Stomach (tissue), 8 donors: ENCODE measurements at regions not wholly inside any gene's neighbourhood (a gene's known extent, or its start where the extent isn't known, plus 50 kb on each side); places are given as distances from the start of the nearest gene placed in this dataset.

Experiments
- DNase-seq, 2 donors: peaks; one replicate each; pipeline versions ENCODE4 v3.0.0 to v3.0.0-alpha.2; 2013 to 2019
- H3K27ac ChIP-seq, 5 donors: fragments of 200-600 bp in 4 of 5; sonication (generic) in 4 of 5; one replicate each; pipeline ENCODE4 v1.5.1; 2013 to 2019; ENCODE audit warnings: mild to moderate bottlenecking in 1 of 5, moderate library complexity in 1 of 5
- H3K27me3 ChIP-seq, 3 donors: fragments of 200-600 bp; sonication (generic); one replicate each; pipeline ENCODE4 v1.5.1; 2017 to 2019; ENCODE audit warnings: mixed run types in 1 of 3
- H3K36me3 ChIP-seq, 4 donors: fragments of 200-600 bp; sonication (generic); 1 replicate in 3 of 4; 2 replicates in 1 of 4; pipeline ENCODE4 v1.5.1; 2016 to 2019
- H3K4me1 ChIP-seq, 4 donors: fragments of 200-600 bp; sonication (generic); one replicate each; pipeline ENCODE4 v1.5.1; 2016 to 2019
- H3K4me3 ChIP-seq, 4 donors: fragments of 200-600 bp; sonication (generic) in 3 of 4; one replicate each; pipeline ENCODE4 v1.5.1; 2016 to 2019; ENCODE audit warnings: mild to moderate bottlenecking in 1 of 4
- H3K9me3 ChIP-seq, 4 donors: fragments of 200-600 bp; sonication (generic); one replicate each; pipeline ENCODE4 v1.5.1; 2016 to 2019
- EP300 ChIP-seq: sonication (generic); formaldehyde crosslinking; IDR thresholded peaks from one replicate; pipeline ENCODE4 v1.6.1; 2017; ENCODE audit warnings: antibody characterized with exemption
- POLR2A ChIP-seq, 4 donors: fragments of 450-650 bp; IDR thresholded peaks; one replicate each; pipeline ENCODE4 v1.6.1; 2016; ENCODE audit warnings: antibody characterized with exemption in 4 of 4, control low read depth in 2 of 4, mild to moderate bottlenecking in 1 of 4, moderate library complexity in 1 of 4
- POLR2AphosphoS5 ChIP-seq, 3 donors: sonication (generic); formaldehyde crosslinking; IDR thresholded peaks; one replicate each; pipeline ENCODE4 v1.6.1; 2016; ENCODE audit warnings: antibody characterized with exemption in 3 of 3
- WGBS, 5 donors: extraction: QIAGEN DNeasy Blood & Tissue Kit in 3 of 5; methylation state at CpG; one replicate each; pipeline versions ENCODE4 v1.1.5 to v1.1.7; 2013 to 2018; 5-methylcytosine and 5-hydroxymethylcytosine counted together
- intact Hi-C: fragments of 100-400 bp; cut with DNase I; formaldehyde crosslinking; loops from one replicate; pipeline ENCODE4 v1.15.1; 2023; ENCODE audit warnings: low total_unique reads
- TF ChIP-seq, protein P1 (sequence below), 7 experiments: fragments of 450-650 bp in 4 of 7; fragments of 200-600 bp in 3 of 7; sonication (generic) in 3 of 7; IDR thresholded peaks; one replicate each; pipeline ENCODE4 v1.5.1; 2016 to 2019; ENCODE audit warnings: antibody characterized with exemption in 7 of 7, control low read depth in 2 of 7, mild to moderate bottlenecking in 1 of 7
- donor health status: healthy with polysubstance abuse.
- donor health status: Bipolar disorder and iron deficiency.
- donor health status: healthy.

DNA sequence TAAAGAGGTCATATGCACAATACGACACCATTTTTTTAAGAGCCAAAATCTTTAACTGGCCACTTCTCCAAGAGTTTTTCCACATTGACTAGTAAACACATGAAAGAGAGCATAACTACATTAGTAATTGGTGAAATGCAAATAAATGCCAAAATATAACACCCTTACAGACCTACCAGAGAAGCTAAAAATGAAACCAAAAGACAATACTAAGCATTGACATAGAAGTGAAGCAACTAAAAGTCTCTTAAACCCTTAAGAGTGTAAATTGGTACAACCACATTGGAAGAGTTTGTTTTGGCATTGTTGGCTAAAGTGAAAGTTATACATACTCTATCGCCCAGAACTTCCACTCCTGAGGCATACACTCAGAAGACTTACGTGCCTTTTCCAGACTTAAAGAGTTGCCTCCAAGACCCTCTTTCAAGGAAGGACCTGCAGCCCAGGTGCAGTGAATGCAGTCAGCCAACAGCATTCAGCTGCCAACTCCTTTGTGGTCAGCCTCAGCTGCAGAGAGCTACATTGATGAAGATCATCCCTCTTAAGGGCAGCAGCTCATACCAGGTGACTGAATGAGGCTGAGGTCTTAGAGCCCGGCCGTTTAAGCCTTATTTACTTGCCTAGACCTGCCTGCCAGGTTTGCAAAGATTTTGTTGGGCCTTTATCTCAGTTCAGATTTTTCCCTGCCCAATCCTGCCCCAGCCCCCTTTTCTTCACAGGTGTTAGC lies 839.1 kb upstream of the ADGRL2 start:
- Histone ChIP-seq H3K9me3 (no peaks in the 10 kb centered on the region), H3K36me3 (no peaks in the 10 kb centered on the region), H3K27ac (no peak overlapping the region), H3K27me3 (no peaks in the 10 kb centered on the region), H3K4me1 (no peaks in the 10 kb centered on the region), H3K4me3 (no peak overlapping the region)
- DNase-seq = no peak
- no peak for TF ChIP-seq POLR2AphosphoS5 (IDR thresholded peaks at IDR 0.05)
- TF ChIP-seq POLR2A (IDR thresholded peaks at IDR 0.05) = no peak
- TF ChIP-seq, protein P1, sequence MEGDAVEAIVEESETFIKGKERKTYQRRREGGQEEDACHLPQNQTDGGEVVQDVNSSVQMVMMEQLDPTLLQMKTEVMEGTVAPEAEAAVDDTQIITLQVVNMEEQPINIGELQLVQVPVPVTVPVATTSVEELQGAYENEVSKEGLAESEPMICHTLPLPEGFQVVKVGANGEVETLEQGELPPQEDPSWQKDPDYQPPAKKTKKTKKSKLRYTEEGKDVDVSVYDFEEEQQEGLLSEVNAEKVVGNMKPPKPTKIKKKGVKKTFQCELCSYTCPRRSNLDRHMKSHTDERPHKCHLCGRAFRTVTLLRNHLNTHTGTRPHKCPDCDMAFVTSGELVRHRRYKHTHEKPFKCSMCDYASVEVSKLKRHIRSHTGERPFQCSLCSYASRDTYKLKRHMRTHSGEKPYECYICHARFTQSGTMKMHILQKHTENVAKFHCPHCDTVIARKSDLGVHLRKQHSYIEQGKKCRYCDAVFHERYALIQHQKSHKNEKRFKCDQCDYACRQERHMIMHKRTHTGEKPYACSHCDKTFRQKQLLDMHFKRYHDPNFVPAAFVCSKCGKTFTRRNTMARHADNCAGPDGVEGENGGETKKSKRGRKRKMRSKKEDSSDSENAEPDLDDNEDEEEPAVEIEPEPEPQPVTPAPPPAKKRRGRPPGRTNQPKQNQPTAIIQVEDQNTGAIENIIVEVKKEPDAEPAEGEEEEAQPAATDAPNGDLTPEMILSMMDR (IDR thresholded peaks at IDR 0.05) = no peak
- no peak for TF ChIP-seq EP300
- 53 to 84% (median 68%) methylated on average over 5 of the region's 5 CpGs for WGBS, 5 donors
- intact Hi-C loops = no loop called here

DNA sequence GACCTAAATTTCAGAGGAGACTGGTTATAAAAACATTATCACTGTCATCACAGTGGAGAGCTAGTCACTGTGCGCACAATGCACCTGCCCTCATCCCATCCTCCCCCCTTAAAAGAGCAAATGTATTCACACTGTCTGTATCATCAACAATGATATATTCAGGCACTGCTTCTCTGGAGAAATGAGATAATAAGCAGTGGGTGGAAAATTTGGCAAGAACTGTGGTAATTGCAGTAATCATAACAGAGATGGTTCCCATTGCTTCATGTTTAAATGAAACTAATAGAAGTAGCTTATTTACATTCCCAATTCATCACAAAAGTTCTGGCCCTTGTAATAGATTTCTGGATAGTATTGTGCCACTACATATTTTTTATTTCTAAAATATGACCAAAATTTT lies 867.4 kb upstream of the ADGRL2 start:
- Histone ChIP-seq H3K9me3 (peaks cover 0 to 32% (median 17%) of the 10 kb centered on the region in 4 donors), H3K4me1 (no peaks in the 10 kb centered on the region), H3K4me3 (no peak overlapping the region), H3K27ac (no peak overlapping the region), H3K27me3 (no peaks in the 10 kb centered on the region), H3K36me3 (no peaks in the 10 kb centered on the region)
- intact Hi-C loops = no loop called here
- WGBS, 5 donors = 93 to 100% (median 100%) methylated on average over 1 of the region's 1 CpG
- DNase-seq = no peak
- TF ChIP-seq EP300 = no peak
- no peak for TF ChIP-seq POLR2AphosphoS5 (IDR thresholded peaks at IDR 0.05)
- no peak for TF ChIP-seq POLR2A (IDR thresholded peaks at IDR 0.05)
- TF ChIP-seq, protein P1 (IDR thresholded peaks at IDR 0.05) = no peak

DNA sequence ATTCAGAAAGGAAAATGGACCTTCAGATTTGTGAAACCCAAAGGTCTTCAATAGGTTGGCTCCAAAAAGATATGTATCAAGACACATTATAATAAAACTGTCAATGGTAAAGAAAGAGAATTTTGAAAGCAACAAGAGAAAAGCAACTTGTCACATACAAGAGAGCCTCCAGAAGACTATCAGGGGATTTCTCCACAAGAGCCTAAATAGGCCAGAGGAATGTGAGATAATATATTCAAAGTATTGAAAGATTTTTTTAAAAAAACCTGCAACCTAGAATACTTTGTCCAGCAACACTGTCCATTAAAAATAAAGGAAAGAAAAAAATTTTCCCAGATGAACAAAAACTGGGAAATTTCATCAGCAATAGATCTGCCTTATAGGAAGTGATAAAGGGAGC lies 869.6 kb upstream of the ADGRL2 start:
- Histone ChIP-seq H3K4me3 (no peak overlapping the region), H3K27ac (no peak overlapping the region), H3K9me3 (peaks cover 0 to 32% (median 17%) of the 10 kb centered on the region in 4 donors), H3K27me3 (no peaks in the 10 kb centered on the region), H3K4me1 (no peaks in the 10 kb centered on the region), H3K36me3 (no peaks in the 10 kb centered on the region)
- intact Hi-C loops = no loop called here
- TF ChIP-seq POLR2AphosphoS5 (IDR thresholded peaks at IDR 0.05) (no peak), POLR2A (IDR thresholded peaks at IDR 0.05) (no peak), EP300 (no peak)
- TF ChIP-seq, protein P1 (IDR thresholded peaks at IDR 0.05) = no peak
- DNase-seq = no peak

DNA sequence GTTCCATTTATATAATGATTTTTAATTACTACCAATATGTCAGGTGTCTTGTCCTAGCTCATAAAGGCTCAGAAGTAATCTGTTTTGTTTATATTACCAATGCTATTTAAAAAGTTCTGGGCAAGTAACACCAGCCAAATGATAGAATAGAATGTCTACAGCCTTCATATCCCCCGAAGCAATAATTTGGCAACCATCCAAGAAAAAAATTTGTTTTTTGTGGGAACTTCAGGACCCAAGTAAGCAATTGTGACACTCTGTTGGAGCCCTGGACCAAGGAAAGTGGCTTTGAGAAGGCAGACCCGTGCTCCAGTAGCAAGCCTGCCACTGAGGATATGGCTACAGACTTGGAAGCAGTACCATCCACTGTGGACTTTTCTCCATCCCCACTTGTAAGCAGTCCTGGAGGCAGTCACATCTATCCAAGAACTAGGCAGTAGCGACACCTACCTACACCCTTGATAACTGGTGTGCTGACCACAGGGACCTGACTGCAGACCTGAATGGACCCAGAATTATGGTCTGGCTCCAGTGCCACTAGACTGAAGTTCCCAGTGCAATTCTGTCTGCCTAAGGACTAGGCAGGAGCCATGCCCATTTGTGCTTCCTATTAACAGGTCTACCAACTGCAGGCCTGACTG lies 870.7 kb upstream of the ADGRL2 start:
- Histone ChIP-seq H3K36me3 (no peaks in the 10 kb centered on the region), H3K4me3 (no peak overlapping the region), H3K27ac (no peak overlapping the region), H3K27me3 (no peaks in the 10 kb centered on the region), H3K9me3 (peaks cover 0 to 32% (median 17%) of the 10 kb centered on the region in 4 donors), H3K4me1 (no peaks in the 10 kb centered on the region)
- intact Hi-C loops = no loop called here
- WGBS, 5 donors = 70 to 81% (median 77%) methylated on average over 3 of the region's 3 CpGs
- DNase-seq = no peak
- no peak for TF ChIP-seq POLR2A (IDR thresholded peaks at IDR 0.05)
- no peak for TF ChIP-seq POLR2AphosphoS5 (IDR thresholded peaks at IDR 0.05)
- TF ChIP-seq, protein P1 (IDR thresholded peaks at IDR 0.05) = no peak
